ENCODE measurements at regions not wholly inside any gene's neighbourhood (a gene's known extent, or its start where the extent isn't known, plus 50 kb on each side); places are given as distances from the start of the nearest gene placed in this dataset.

DNA sequence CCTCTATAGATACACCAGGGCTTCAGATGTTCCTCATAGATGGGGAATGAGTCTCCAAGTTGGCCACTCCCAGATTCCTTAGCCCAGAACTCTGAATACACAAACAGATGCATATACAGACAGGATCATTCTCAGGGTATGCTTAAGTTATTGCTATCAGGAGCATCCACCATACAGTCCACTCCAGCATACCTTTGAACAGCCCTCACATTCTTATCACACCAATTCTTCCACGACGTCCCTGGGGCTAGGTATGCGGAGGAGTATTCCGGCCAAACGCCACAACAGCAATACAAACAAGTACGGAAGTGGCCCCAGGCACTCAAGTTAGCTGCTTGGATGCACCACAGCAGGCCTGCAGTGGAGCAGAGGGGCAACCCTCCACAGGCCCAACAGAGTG, 312.5 kb upstream of the CHAC2 start:
- no peaks in the 10 kb centered on the region for H3K4me1 Mint-ChIP-seq
- POLR2A ChIA-PET = no interaction called here

DNA sequence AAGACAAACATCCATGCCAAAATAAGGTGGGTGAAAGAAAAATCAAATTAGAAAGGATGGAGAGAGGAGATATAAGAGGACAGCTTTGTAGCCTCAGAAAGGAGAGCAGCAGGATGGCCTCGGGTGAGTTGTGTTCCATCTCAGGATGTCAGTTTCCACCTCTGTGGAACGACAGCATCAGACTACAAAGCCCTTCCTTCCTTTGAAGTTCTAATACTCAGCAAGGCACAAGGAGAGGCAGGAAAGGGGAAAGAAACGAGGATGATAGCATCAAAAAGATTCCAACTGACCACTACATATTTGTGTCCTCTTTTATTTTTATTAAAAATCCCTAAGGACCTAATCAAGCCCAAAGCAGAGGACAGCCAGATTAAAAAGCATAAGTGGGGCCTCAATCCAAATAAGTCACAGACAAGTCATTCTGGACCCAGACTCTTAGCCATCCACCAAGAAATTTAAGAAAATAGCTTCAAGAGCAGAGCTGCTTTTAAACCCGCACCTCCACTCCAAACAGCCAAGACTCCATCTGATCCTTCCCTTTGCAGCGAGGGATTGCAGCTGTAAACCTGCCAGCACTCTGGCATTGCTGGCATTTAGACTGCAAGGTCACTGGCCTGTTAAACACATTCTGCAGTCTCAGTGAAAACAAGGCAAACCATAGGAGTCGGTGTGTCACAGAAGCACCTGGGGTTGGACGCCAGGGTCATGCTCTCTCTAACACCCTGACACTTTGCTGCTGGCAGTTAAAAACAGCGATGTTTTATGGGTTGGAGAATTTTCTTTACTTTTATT, 314.5 kb upstream of the CHAC2 start:
- CTCF ChIA-PET = no interaction called here
- H3K9me3 Mint-ChIP-seq (ENCODE audit: low read depth) = no peaks in the 10 kb centered on the region
- intact Hi-C loops (cut with DNase I, micrococcal nuclease) = no loop called here
- DNase-seq (no peak), ATAC-seq (no peak)
- no peaks in the 10 kb centered on the region for H3K36me3 Mint-ChIP-seq (ENCODE audit: low read depth)
- H3K4me1 Mint-ChIP-seq = no peaks in the 10 kb centered on the region
- no peak overlapping the region for H3K4me3 Mint-ChIP-seq
- H3K27me3 Mint-ChIP-seq = peaks cover 2% of the 10 kb centered on the region
- H3K27ac Mint-ChIP-seq = no peak overlapping the region
- POLR2A ChIA-PET = no interaction called here

More for the DNA sequence above, 312.5 kb upstream of the CHAC2 start:
- ATAC-seq (no peak), DNase-seq (no peak)
- H3K27me3 Mint-ChIP-seq = no peaks in the 10 kb centered on the region
- H3K36me3 Mint-ChIP-seq (ENCODE audit: low read depth) = no peaks in the 10 kb centered on the region
- intact Hi-C loops (cut with DNase I, micrococcal nuclease) = no loop called here
- no peak overlapping the region for H3K4me3 Mint-ChIP-seq
- no peaks in the 10 kb centered on the region for H3K9me3 Mint-ChIP-seq (ENCODE audit: low read depth)
- H3K27ac Mint-ChIP-seq = no peak overlapping the region
- CTCF ChIA-PET = no interaction called here

DNA sequence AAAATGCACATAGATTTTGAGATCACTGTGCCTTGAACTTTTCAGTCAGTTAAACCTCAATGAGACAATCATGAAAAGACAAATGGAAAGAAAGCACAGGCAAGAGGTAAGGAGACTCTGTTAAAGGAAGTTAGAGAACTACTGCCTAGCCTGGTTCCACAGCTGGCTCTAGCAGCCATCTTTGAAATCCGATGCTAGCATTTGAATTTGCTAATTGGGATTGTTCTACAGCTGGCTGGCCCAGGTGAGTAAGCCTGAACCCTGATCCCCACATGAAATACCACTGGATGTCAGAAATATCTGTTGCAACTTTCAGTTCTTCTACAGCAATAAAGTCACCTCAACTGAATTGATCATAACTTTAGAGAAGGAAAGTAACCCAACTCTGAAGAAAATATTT, 315.2 kb upstream of the CHAC2 start:
- POLR2A ChIA-PET = no interaction called here

DNA sequence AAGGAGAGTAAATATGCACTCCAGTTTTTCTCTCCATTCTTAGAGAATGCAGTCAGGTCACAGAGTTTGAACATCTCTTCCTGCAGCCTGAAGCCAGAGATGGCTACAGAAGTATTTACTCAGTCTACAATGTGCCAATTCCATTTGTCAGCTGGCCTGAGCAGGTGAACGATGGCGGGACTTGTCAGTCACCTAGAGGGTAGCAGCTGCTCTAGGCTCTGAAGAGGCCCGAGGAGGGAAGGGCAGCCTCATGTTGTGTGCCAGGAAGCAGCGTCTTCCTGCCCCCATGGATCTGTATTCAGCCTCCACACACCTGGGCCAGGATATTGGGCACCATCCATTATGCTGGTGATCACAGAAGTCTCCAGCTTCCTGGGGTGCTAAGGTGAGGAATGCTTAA, 316.7 kb upstream of the CHAC2 start:
- ATAC-seq (no peak), DNase-seq (no peak)
- Mint-ChIP-seq H3K27ac (no peak overlapping the region), H3K27me3 (peaks cover 2% of the 10 kb centered on the region), H3K9me3 (ENCODE audit: low read depth) (no peaks in the 10 kb centered on the region), H3K36me3 (ENCODE audit: low read depth) (no peaks in the 10 kb centered on the region), H3K4me1 (no peaks in the 10 kb centered on the region), H3K4me3 (no peak overlapping the region)
- POLR2A ChIA-PET = no interaction called here
- intact Hi-C loops (cut with DNase I, micrococcal nuclease) = no loop called here
- CTCF ChIA-PET = no interaction called here

More for the DNA sequence above, 315.2 kb upstream of the CHAC2 start:
- peaks cover 2% of the 10 kb centered on the region for H3K27me3 Mint-ChIP-seq
- H3K4me1 Mint-ChIP-seq = no peaks in the 10 kb centered on the region
- DNase-seq = no peak
- H3K4me3 Mint-ChIP-seq = no peak overlapping the region
- intact Hi-C loops (cut with DNase I, micrococcal nuclease) = no loop called here
- H3K36me3 Mint-ChIP-seq (ENCODE audit: low read depth) = no peaks in the 10 kb centered on the region
- no peak for ATAC-seq
- CTCF ChIA-PET = interaction anchor here (0.7 kb wide), 1 partner anchor 16 kb away, joined by 3 read pairs; no protein-coding TSS in a partner anchor
- no peaks in the 10 kb centered on the region for H3K9me3 Mint-ChIP-seq (ENCODE audit: low read depth)
- no peak overlapping the region for H3K27ac Mint-ChIP-seq

DNA sequence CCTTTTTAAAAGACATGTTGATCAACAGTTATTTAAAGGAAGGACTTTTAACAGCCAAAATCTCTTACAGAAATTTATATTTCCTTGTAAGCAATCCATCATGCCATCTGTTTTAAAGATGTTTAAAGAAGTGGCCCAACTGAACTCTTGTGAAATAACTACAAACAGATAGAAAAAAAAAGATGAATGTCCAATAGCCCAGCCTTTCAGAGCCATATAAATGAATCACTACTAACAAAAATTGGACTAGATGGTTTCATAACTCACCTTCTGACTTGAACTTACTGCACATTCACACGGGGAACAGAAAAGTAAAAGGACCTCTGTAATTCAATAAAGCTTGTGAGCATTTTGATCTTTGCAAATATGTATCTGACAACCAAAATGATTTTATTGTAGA, 319.0 kb upstream of the CHAC2 start:
- Mint-ChIP-seq H3K36me3 (ENCODE audit: low read depth) (no peaks in the 10 kb centered on the region), H3K4me1 (no peaks in the 10 kb centered on the region), H3K4me3 (no peak overlapping the region), H3K9me3 (ENCODE audit: low read depth) (no peaks in the 10 kb centered on the region), H3K27ac (no peak overlapping the region), H3K27me3 (peaks cover 2% of the 10 kb centered on the region)
- no peak for ATAC-seq
- CTCF ChIA-PET = interaction anchor here (0.5 kb wide), 1 partner anchor 1625 kb away, joined by 3 read pairs; no protein-coding TSS in a partner anchor
- intact Hi-C loops (cut with DNase I, micrococcal nuclease) = no loop called here
- POLR2A ChIA-PET = no interaction called here
- no peak for DNase-seq

DNA sequence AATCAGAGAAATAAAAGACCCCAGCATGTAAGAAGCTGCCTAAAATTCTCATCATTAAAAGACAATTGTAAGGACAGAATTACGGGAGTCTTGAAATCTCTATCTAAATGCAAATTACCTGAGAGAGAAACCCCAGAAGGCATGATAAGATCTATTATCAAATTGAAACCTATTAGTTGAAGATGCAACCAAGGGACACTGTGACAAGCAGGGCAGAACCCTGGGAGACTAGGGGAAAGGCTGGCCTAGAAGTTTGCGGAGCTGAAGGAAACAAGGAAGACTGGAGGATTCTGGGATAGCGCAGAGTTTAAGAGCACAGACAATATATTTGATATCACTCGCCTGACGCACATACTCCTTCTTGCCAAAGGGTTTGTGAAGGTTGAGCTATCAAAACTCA, 319.5 kb upstream of the CHAC2 start:
- ChIA-PET CTCF (interaction anchor here (0.5 kb wide), 1 partner anchor 1626 kb away, joined by 3 read pairs; no protein-coding TSS in a partner anchor), POLR2A (no interaction called here)
- Mint-ChIP-seq H3K4me1 (no peaks in the 10 kb centered on the region), H3K36me3 (ENCODE audit: low read depth) (no peaks in the 10 kb centered on the region), H3K27me3 (peaks cover 2% of the 10 kb centered on the region), H3K27ac (no peak overlapping the region), H3K4me3 (no peak overlapping the region), H3K9me3 (ENCODE audit: low read depth) (no peaks in the 10 kb centered on the region)
- intact Hi-C loops (cut with DNase I, micrococcal nuclease) = no loop called here
- no peak for DNase-seq
- no peak for ATAC-seq

DNA sequence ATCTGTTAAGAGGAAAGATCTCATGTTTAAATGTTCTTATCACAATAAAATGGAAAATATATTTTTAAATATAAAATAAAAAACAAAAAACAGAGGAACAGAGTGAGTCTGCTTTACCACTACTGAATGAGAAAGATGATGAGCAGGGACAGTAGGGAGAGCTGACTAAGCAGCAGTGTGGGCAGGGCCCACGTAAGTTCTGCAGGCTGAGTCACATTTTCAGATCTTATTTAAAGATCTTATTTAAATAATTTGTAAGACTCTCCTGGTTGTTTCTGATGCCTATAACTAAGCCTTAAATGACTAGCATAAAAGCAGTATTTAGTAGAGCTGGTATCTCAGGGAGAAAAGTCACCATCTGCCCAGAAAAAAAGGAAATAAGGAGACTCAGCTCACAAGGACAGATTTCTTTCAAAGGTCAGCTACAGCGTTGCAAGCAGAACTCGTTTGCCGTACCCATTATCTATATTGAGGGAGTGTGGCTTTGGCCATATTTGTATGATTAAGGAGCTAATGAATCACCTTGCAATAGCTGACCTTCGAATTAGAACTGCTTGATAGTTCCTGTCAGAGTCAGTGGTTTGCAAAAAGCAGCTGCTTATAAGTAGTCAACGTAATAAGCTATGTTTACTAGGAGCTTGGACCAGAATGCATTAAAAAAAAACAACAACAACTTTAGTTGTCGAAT, 322.1 kb upstream of the CHAC2 start:
- POLR2A ChIA-PET = no interaction called here
- Mint-ChIP-seq H3K27ac (no peak overlapping the region), H3K27me3 (peaks cover 6% of the 10 kb centered on the region), H3K9me3 (ENCODE audit: low read depth) (no peaks in the 10 kb centered on the region), H3K36me3 (ENCODE audit: low read depth) (no peaks in the 10 kb centered on the region), H3K4me1 (no peaks in the 10 kb centered on the region), H3K4me3 (no peak overlapping the region)
- DNase-seq = peak; percentile 34
- CTCF ChIA-PET = no interaction called here
- intact Hi-C loops (cut with DNase I, micrococcal nuclease) = no loop called here
- ATAC-seq = peak; percentile 57

DNA sequence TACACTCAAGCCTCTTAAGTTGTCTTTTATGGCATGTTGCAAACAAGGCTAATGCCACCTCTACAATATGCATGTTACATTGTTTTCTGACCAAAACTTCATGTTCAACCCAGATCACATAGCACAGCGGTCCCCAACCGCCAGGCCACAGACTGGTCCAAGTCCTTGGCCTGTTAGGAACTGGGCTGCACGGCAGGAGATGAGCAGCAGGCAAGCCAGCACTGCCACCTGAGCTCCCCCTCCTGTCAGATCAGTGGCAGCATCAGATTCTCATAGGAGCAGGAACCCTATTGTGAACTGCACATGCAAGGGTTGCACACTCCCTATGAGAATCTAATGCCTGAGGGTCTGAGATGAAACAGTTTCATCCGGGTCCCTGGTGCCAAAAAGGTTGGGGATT, 324.8 kb upstream of the CHAC2 start:
- Mint-ChIP-seq H3K9me3 (ENCODE audit: low read depth) (no peaks in the 10 kb centered on the region), H3K4me3 (no peak overlapping the region), H3K36me3 (ENCODE audit: low read depth) (no peaks in the 10 kb centered on the region), H3K27ac (no peak overlapping the region), H3K27me3 (peaks cover 4% of the 10 kb centered on the region), H3K4me1 (no peaks in the 10 kb centered on the region)
- ChIA-PET POLR2A (interaction anchor here (0.6 kb wide), 1 partner anchor 1665 kb away, joined by 4 read pairs; no protein-coding TSS in a partner anchor), CTCF (no interaction called here)
- peak; percentile 6 for DNase-seq
- intact Hi-C loops (cut with DNase I, micrococcal nuclease) = no loop called here
- ATAC-seq = no peak

DNA sequence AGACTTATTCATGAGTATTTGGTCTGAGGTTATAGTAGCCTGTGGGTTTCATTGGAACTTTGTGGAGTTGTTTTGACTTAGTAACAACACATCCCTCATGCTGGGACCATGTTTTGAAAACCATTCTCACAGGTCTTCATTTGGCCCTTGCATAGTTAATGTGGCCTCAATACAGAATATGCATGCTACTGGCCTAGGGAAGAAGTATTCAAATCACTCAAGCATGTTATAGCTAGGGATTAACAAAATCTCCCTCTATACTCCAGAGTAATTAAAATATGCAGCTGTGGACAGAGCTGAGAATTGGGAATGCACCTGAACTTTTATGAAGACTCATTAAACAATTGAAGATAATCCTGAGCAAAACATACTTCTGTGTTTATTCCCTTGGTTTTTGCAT, 325.5 kb upstream of the CHAC2 start:
- DNase-seq = no peak
- Mint-ChIP-seq H3K27me3 (peaks cover 4% of the 10 kb centered on the region), H3K4me1 (no peaks in the 10 kb centered on the region), H3K4me3 (no peak overlapping the region), H3K36me3 (ENCODE audit: low read depth) (no peaks in the 10 kb centered on the region), H3K9me3 (ENCODE audit: low read depth) (no peaks in the 10 kb centered on the region), H3K27ac (no peak overlapping the region)
- POLR2A ChIA-PET = no interaction called here
- intact Hi-C loops (cut with DNase I, micrococcal nuclease) = no loop called here
- no peak for ATAC-seq
- CTCF ChIA-PET = no interaction called here

DNA sequence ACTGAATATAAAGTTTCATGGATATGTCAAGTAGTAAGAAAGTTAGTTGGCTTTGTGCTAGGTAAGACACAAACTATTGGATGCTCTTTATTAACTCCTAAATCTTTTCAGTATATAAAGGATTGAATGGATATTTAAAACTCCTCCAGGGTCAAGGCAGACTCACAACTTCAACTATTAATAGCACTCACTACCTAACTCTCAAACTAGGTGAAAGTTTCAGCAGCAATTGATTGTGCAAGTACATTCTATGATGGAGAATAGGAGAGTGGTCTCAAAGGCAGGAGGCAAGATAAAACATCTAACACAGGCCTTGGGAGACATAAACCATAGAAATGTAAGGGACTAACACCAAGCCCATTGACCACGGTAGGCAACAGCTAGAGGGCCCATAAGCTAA, 328.9 kb upstream of the CHAC2 start:
- H3K27ac Mint-ChIP-seq = no peak overlapping the region
- H3K4me3 Mint-ChIP-seq = no peak overlapping the region
- H3K36me3 Mint-ChIP-seq (ENCODE audit: low read depth) = no peaks in the 10 kb centered on the region
- H3K4me1 Mint-ChIP-seq = no peaks in the 10 kb centered on the region
- peaks cover 4% of the 10 kb centered on the region for H3K27me3 Mint-ChIP-seq
- no peak for ATAC-seq
- intact Hi-C loops (cut with DNase I, micrococcal nuclease) = no loop called here
- CTCF ChIA-PET = no interaction called here
- no peak for DNase-seq
- H3K9me3 Mint-ChIP-seq (ENCODE audit: low read depth) = no peaks in the 10 kb centered on the region
- POLR2A ChIA-PET = no interaction called here

DNA sequence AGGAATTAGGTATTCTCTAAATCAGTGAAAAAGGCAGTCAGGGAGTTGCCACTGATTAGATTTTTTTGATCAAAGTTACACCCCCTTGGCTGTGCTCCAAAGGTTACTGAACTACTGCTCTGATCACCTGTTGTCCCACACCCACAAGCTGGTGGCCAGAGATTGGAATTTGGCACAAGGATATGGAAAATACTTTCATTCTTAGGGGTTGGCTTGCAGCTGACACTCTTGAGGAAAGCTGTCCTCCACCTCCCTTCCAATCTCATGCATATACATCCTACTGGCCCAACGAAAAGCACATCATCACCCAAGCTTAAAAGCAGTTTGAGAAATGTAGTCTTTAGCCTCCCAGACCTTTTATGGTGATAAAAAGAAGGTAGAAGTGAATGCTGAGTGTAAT, 329.5 kb upstream of the CHAC2 start:
- intact Hi-C loops (cut with DNase I, micrococcal nuclease) = no loop called here
- CTCF ChIA-PET = no interaction called here
- Mint-ChIP-seq H3K9me3 (ENCODE audit: low read depth) (no peaks in the 10 kb centered on the region), H3K4me1 (no peaks in the 10 kb centered on the region), H3K4me3 (no peak overlapping the region), H3K27ac (no peak overlapping the region), H3K27me3 (peaks cover 4% of the 10 kb centered on the region), H3K36me3 (ENCODE audit: low read depth) (no peaks in the 10 kb centered on the region)
- no peak for DNase-seq
- ATAC-seq = no peak
- POLR2A ChIA-PET = no interaction called here

DNA sequence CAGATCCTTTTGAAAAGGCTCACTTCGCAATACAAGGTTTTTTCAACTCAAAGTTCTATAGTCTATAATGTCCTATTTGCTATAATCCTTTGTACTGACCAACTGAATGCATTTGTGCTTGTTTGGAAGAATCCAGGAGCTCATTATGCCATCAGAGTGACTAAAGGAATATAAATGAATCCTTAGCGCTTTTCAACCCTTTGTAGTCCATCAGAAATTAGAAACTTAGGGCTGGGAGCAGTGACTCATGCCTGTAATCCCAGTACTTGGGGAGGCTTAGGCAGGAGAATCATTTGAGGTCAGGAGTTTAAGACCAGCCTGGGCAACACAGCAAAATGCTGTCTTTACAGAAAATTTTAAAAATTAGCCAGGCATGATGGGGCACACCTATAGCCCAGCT, 330.2 kb upstream of the CHAC2 start:
- no peak overlapping the region for H3K4me3 Mint-ChIP-seq

More for the DNA sequence above, 330.2 kb upstream of the CHAC2 start:
- ATAC-seq = no peak
- intact Hi-C loops (cut with DNase I, micrococcal nuclease) = no loop called here
- H3K27ac Mint-ChIP-seq = no peak overlapping the region
- peaks cover under 1% of the 10 kb centered on the region for H3K27me3 Mint-ChIP-seq
- ChIA-PET CTCF (no interaction called here), POLR2A (no interaction called here)
- H3K4me1 Mint-ChIP-seq = no peaks in the 10 kb centered on the region
- no peak for DNase-seq
- no peaks in the 10 kb centered on the region for H3K9me3 Mint-ChIP-seq (ENCODE audit: low read depth)
- H3K36me3 Mint-ChIP-seq (ENCODE audit: low read depth) = no peaks in the 10 kb centered on the region

Measured in activated CD4-positive, alpha-beta T cell treated with anti-CD3 and anti-CD28 coated beads for 36 hours (primary cell).